Thyroid gland (tissue), 4 donors: ENCODE measurements at regions not wholly inside any gene's neighbourhood (a gene's known extent, or its start where the extent isn't known, plus 50 kb on each side); places are given as distances from the start of the nearest gene placed in this dataset.

Experiments used
- CTCF ChIP-seq, 6 experiments: fragments of 200-600 bp in 3 of 6; fragments of 450-650 bp in 3 of 6; sonication (generic) in 3 of 6; IDR thresholded peaks; one replicate each; pipeline ENCODE4 v1.5.1; 2016 to 2019; ENCODE audit warnings: antibody characterized with exemption in 6 of 6, mild to moderate bottlenecking in 2 of 6, inconsistent platforms in 1 of 6, moderate library complexity in 1 of 6
- POLR2A ChIP-seq, 2 donors: fragments of 450-650 bp; IDR thresholded peaks; one replicate each; pipeline ENCODE4 v1.6.1; 2017; ENCODE audit warnings: antibody characterized with exemption in 2 of 2, mild to moderate bottlenecking in 2 of 2, moderate library complexity in 1 of 2

- TF ChIP-seq CTCF (IDR thresholded peaks at IDR 0.05), result no peak
- TF ChIP-seq POLR2A (IDR thresholded peaks at IDR 0.05), result no peak
Observed at GRCh38 chr5:25327172-25327571, 682.4 kb upstream of the CDH10 start.
